K562 (cell line): ENCODE measurements at regions not wholly inside any gene's neighbourhood (a gene's known extent, or its start where the extent isn't known, plus 50 kb on each side); places are given as distances from the start of the nearest gene placed in this dataset.

Source experiments
- HINFP ChIP-seq: fragments of 450-650 bp; conservative IDR thresholded peaks from 2 replicates; pipeline ENCODE4 v1.6.1; 2016; ENCODE audit warnings: missing genetic modification characterization, low read depth, mild to moderate bottlenecking, control low read depth, missing compliant biosample characterization
- HNRNPLL ChIP-seq: fragments of 200-400 bp; formaldehyde crosslinking; IDR thresholded peaks from 2 replicates; pipeline ENCODE4 v1.6.1; 2017; ENCODE audit warnings: low read length, low read depth, mild to moderate bottlenecking; ENCODE audit not compliant: poor library complexity, severe bottlenecking
- KDM1A ChIP-seq, 2 experiments: fragments of 450-650 bp; IDR thresholded peaks; 2 replicates each; pipeline ENCODE4 v1.6.1; 2016; ENCODE audit warnings: mild to moderate bottlenecking in 2 of 2
- MEIS2 ChIP-seq: fragments of 450-650 bp; IDR thresholded peaks from 2 replicates; pipeline ENCODE4 v1.6.1; 2014; ENCODE audit warnings: mild to moderate bottlenecking; ENCODE audit not compliant: partially characterized antibody
- PCBP1 ChIP-seq: fragments of 200-400 bp; formaldehyde crosslinking; IDR thresholded peaks from 2 replicates; pipeline ENCODE4 v1.6.1; 2018; ENCODE audit warnings: mild to moderate bottlenecking, low read depth, low read length; ENCODE audit not compliant: poor library complexity, severe bottlenecking
- RAD51 ChIP-seq: fragments of 450-650 bp; IDR thresholded peaks from 2 replicates; pipeline ENCODE4 v1.7.1; 2016; ENCODE audit warnings: low read depth, mild to moderate bottlenecking, borderline replicate concordance
- SAFB2 ChIP-seq: fragments of 200-400 bp; formaldehyde crosslinking; IDR thresholded peaks from 2 replicates; pipeline ENCODE4 v1.6.1; 2018; ENCODE audit warnings: borderline replicate concordance, low read length, low read depth, moderate library complexity; ENCODE audit not compliant: severe bottlenecking
- SIN3A ChIP-seq, 2 experiments: fragments of 150-350 bp in 1 of 2; IDR thresholded peaks; 2 replicates each; pipeline ENCODE4 v1.6.1; 2011 to 2016; ENCODE audit warnings: borderline replicate concordance in 2 of 2, low read depth in 2 of 2, low read length in 2 of 2, mild to moderate bottlenecking in 2 of 2, moderate library complexity in 2 of 2; ENCODE audit not compliant: control insufficient read depth in 1 of 2
- TAF7 ChIP-seq: fragments of 450-650 bp; IDR thresholded peaks from 2 replicates; pipeline ENCODE4 v1.6.1; 2016; ENCODE audit warnings: missing genetic modification characterization, missing compliant biosample characterization
- TAL1 ChIP-seq: fragments of 450-650 bp; IDR thresholded peaks from 2 replicates; pipeline ENCODE4 v1.6.1; 2016; ENCODE audit warnings: mild to moderate bottlenecking
- TEAD4 ChIP-seq, 2 experiments: sonication (generic) in 1 of 2; formaldehyde crosslinking in 1 of 2; IDR thresholded peaks; 2 replicates each; pipeline versions ENCODE4 v1.6.1 to v1.8.0; 2012 to 2022; ENCODE audit warnings: borderline replicate concordance in 1 of 2, inconsistent platforms in 1 of 2, low read length in 1 of 2, mild to moderate bottlenecking in 1 of 2, missing genetic modification reagents in 1 of 2
- ZNF239 ChIP-seq: fragments of 250-450 bp; sonication (Bioruptor Pico); IDR thresholded peaks from 2 replicates; pipeline ENCODE4 v1.4.0; 2020; ENCODE audit warnings: mild to moderate bottlenecking
- ZNF561 ChIP-seq: fragments of 450-650 bp; formaldehyde crosslinking; conservative IDR thresholded peaks from 2 replicates; pipeline ENCODE4 v1.4.0; 2020; ENCODE audit warnings: mild to moderate bottlenecking, moderate library complexity
- TF ChIP-seq, protein P1 (sequence below): fragments of 450-650 bp; IDR thresholded peaks from 2 replicates; pipeline ENCODE4 v1.6.1; 2016
- TF ChIP-seq, protein P2 (sequence below): fragments of 250-450 bp; sonication (Bioruptor Pico); IDR thresholded peaks from 2 replicates; pipeline ENCODE4 v1.4.0; 2020; ENCODE audit warnings: mild to moderate bottlenecking, moderate library complexity
- TF ChIP-seq, protein P3 (sequence below): fragments of 150-350 bp; conservative IDR thresholded peaks from 2 replicates; pipeline ENCODE4 v1.6.1; 2014; ENCODE audit warnings: low read length

DNA sequence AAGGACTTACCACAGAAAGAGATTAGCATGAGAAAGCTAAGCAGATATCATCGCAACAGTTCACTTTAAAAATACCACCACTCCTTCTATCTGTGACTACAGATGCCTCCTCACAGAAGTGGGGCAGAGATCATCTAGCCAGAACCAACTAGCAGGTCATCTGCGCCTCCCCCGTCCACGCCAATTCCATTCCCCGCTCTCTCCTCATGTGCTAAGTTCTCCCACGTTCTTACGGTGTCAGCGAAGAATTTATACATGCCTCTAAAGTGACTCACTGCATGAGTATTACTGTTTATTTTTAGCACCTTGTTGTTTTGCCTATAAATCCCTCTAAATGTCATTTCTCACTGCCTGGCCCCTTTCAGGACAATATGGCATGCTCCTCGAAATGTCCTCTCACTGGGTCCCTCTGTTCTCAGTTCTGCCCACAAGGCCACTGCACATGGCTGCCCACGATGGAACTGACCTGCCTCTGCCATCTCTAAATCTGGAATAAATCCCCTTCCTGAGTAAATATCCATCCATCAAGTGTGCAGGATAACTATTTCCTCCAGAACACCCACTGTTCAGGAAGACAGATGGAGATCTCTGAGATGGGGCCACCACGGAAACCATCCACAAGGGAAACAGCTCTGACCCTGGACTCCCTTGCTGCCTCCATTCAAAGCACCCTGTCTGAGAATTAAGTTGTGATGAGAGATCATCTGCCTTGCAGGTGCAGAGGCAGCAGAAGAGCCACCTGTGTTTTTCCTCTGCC, 137.7 kb downstream of the IRS1 start (continued):
- TF ChIP-seq HINFP (tag) (no peak), SIN3A (IDR thresholded peaks at IDR 0.05; ENCODE audit: borderline replicate concordance in 2 of 2, control insufficient read depth in 1 of 2, low read depth in 2 of 2, low read length in 2 of 2) (no peak), ZNF561 (CRISPR knock-in tag) (no peak), RAD51 (no peak), PCBP1 (no peak), HNRNPLL (no peak), ZNF239 (no peak), SAFB2 (no peak), MEIS2 (peak; percentile 67), KDM1A (IDR thresholded peaks at IDR 0.05) (peak in 1 of 2 experiments; percentile 32; a peak in 1 of 4 replicates), TAF7 (tag) (no peak), TAL1 (peak; percentile 71), TEAD4 (IDR thresholded peaks at IDR 0.05; ENCODE audit: low read length) (peak; percentile 78), TEAD4 (CRISPR knock-in tag; IDR thresholded peaks at IDR 0.05; ENCODE audit: borderline replicate concordance) (no peak)
- TF ChIP-seq, protein P1, sequence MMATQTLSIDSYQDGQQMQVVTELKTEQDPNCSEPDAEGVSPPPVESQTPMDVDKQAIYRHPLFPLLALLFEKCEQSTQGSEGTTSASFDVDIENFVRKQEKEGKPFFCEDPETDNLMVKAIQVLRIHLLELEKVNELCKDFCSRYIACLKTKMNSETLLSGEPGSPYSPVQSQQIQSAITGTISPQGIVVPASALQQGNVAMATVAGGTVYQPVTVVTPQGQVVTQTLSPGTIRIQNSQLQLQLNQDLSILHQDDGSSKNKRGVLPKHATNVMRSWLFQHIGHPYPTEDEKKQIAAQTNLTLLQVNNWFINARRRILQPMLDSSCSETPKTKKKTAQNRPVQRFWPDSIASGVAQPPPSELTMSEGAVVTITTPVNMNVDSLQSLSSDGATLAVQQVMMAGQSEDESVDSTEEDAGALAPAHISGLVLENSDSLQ, result peak; percentile 15; the same call in 1 of the 2 replicates
- TF ChIP-seq, protein P2, sequence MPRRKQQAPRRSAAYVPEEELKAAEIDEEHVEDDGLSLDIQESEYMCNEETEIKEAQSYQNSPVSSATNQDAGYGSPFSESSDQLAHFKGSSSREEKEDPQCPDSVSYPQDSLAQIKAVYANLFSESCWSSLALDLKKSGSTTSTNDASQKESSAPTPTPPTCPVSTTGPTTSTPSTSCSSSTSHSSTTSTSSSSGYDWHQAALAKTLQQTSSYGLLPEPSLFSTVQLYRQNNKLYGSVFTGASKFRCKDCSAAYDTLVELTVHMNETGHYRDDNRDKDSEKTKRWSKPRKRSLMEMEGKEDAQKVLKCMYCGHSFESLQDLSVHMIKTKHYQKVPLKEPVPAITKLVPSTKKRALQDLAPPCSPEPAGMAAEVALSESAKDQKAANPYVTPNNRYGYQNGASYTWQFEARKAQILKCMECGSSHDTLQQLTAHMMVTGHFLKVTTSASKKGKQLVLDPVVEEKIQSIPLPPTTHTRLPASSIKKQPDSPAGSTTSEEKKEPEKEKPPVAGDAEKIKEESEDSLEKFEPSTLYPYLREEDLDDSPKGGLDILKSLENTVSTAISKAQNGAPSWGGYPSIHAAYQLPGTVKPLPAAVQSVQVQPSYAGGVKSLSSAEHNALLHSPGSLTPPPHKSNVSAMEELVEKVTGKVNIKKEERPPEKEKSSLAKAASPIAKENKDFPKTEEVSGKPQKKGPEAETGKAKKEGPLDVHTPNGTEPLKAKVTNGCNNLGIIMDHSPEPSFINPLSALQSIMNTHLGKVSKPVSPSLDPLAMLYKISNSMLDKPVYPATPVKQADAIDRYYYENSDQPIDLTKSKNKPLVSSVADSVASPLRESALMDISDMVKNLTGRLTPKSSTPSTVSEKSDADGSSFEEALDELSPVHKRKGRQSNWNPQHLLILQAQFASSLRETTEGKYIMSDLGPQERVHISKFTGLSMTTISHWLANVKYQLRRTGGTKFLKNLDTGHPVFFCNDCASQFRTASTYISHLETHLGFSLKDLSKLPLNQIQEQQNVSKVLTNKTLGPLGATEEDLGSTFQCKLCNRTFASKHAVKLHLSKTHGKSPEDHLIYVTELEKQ (CRISPR knock-in tag), result no peak
- TF ChIP-seq, protein P3, sequence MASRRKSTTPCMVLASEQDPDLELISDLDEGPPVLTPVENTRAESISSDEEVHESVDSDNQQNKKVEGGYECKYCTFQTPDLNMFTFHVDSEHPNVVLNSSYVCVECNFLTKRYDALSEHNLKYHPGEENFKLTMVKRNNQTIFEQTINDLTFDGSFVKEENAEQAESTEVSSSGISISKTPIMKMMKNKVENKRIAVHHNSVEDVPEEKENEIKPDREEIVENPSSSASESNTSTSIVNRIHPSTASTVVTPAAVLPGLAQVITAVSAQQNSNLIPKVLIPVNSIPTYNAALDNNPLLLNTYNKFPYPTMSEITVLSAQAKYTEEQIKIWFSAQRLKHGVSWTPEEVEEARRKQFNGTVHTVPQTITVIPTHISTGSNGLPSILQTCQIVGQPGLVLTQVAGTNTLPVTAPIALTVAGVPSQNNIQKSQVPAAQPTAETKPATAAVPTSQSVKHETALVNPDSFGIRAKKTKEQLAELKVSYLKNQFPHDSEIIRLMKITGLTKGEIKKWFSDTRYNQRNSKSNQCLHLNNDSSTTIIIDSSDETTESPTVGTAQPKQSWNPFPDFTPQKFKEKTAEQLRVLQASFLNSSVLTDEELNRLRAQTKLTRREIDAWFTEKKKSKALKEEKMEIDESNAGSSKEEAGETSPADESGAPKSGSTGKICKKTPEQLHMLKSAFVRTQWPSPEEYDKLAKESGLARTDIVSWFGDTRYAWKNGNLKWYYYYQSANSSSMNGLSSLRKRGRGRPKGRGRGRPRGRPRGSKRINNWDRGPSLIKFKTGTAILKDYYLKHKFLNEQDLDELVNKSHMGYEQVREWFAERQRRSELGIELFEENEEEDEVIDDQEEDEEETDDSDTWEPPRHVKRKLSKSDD, result no peak
